ENCODE measurements at regions not wholly inside any gene's neighbourhood (a gene's known extent, or its start where the extent isn't known, plus 50 kb on each side); places are given as distances from the start of the nearest gene placed in this dataset.

- no peak for TF ChIP-seq CTCF (IDR thresholded peaks at IDR 0.05)
- TF ChIP-seq POLR2A (IDR thresholded peaks at IDR 0.05) = no peak
Measured at GRCh38 chr6:99092461-99092860, 144.7 kb upstream of the FBXL4 start.

Measured in uterus (tissue), 2 donors.